ENCODE measurements at regions not wholly inside any gene's neighbourhood (a gene's known extent, or its start where the extent isn't known, plus 50 kb on each side); places are given as distances from the start of the nearest gene placed in this dataset.

DNA sequence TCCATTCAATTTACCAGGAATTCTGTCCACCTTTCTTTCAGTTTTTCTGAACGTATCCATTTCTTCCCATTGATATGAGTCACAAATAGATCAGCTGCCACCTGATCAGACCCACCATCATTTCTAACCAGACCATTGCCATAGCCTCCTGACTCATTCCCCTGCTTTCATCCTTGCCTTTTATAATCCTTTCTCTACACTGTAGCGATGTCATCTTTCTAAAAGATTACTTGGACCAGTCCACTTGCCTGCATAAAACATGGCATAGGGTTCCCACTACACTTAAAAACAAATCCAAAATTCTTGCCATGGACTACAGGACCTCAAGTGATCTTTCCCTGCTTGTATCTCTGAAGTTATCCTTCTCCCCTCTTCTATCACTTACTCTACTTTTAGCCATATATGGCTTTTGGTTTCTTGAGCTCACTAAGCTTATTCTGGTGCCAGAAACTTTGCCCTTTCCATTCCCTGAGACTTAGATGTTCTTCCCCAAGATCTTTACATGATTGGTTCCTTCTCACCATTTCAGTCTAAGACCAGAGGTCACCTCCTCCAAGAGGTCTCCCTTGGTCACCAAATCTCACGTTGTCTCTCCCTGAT is 149.5 kb upstream of the KRR1 start:
- peak overlapping the region; percentile 98 for H3K27ac ChIP-seq (ENCODE audit: poor library complexity, severe bottlenecking)
- peaks cover 61% of the 10 kb centered on the region for H3K4me1 ChIP-seq (ENCODE audit: insufficient read depth, poor library complexity, severe bottlenecking)

DNA sequence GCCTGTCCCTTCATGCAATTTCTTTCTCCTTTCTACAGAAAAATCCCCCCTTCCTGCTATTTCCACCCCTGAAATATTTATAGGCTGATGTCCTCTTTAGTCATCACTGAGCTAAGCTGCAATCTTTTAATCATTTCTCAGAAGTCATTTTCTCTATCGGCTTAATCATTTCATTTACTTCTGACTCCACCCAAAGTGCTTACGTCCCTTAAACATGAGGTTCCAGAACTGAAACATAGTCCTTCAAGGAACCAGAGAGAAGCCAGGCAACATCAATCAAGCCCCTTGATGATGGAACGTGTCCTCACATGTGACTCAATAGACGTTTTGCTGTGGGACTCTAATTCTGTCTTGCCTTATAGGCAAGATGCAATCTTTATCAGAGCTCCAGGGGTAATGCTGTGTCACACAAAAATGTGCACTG is 148.7 kb upstream of the KRR1 start:
- ATAC-seq (ENCODE audit: low read depth): peak; percentile 30
- peak overlapping the region; percentile 98 for H3K27ac ChIP-seq (ENCODE audit: poor library complexity, severe bottlenecking)
- no peak for TF ChIP-seq CTCF (IDR thresholded peaks at IDR 0.05; ENCODE audit: poor library complexity, severe bottlenecking)
- no peak for DNase-seq (ENCODE audit: low spot score)
- peaks cover 62% of the 10 kb centered on the region for H3K4me1 ChIP-seq (ENCODE audit: insufficient read depth, poor library complexity, severe bottlenecking)
- H3K9me3 ChIP-seq (ENCODE audit: severe bottlenecking): no peaks in the 10 kb centered on the region
- no peaks in the 10 kb centered on the region for H3K36me3 ChIP-seq (ENCODE audit: low read depth)
- no peaks in the 10 kb centered on the region for H3K27me3 ChIP-seq (ENCODE audit: insufficient read depth, poor library complexity, severe bottlenecking)
- no peak overlapping the region for H3K4me3 ChIP-seq (ENCODE audit: severe bottlenecking)

More for the DNA sequence above, 149.5 kb upstream of the KRR1 start:
- no peaks in the 10 kb centered on the region for H3K36me3 ChIP-seq (ENCODE audit: low read depth)
- H3K9me3 ChIP-seq (ENCODE audit: severe bottlenecking): no peaks in the 10 kb centered on the region
- peak; percentile 64 for ATAC-seq (ENCODE audit: low read depth)
- TF ChIP-seq CTCF (IDR thresholded peaks at IDR 0.05; ENCODE audit: poor library complexity, severe bottlenecking): no peak
- no peaks in the 10 kb centered on the region for H3K27me3 ChIP-seq (ENCODE audit: insufficient read depth, poor library complexity, severe bottlenecking)
- no peak for DNase-seq (ENCODE audit: low spot score)
- no peak overlapping the region for H3K4me3 ChIP-seq (ENCODE audit: severe bottlenecking)

DNA sequence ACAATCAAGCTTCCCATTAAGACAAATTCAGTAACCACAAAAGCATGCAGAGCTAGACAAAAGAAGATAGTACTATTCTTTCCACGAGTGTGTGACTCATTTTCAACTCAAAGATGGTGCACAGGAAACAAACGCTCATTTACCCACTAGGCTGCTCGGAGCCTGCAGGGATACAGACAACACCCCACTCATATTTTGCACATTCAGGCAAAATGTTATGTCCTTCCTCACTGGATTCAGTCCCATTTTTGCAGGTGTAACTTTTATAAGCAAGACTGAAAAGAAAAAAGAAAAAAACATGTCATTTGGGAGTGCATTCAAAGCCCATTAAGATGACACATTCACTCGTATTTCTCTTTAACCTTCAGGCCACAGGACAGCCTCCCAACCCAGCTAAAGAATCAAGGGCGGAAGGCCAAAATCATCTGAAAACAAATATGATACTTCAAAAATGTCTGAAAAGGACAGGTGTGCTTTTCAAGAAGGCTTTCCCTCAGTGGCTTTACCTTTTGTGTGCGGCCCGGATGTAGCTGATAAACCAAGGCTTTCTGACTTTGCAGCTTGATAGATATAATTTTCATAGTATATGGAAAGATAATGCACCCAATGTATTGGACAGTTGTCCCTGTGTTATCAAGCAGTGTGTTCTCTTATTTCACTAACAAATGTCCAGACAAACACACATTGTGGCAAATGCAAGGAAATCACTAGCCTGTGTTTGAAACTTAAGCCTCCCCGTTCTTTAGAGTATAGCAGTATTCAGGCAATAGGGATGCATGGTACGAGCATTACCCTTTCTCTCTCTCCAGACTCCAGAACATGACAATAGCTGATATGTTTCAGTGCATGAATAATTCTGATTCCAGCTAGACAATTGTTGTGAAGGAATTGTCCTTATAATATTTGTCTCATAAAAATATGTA is 147.8 kb upstream of the KRR1 start:
- no peaks in the 10 kb centered on the region for H3K36me3 ChIP-seq (ENCODE audit: low read depth)

GRCh38 chr12:75658286-75658685 is 146.9 kb upstream of the KRR1 start:
- Histone ChIP-seq H3K36me3 (ENCODE audit: low read depth) (no peaks in the 10 kb centered on the region), H3K27me3 (ENCODE audit: insufficient read depth, poor library complexity, severe bottlenecking) (no peaks in the 10 kb centered on the region), H3K27ac (ENCODE audit: poor library complexity, severe bottlenecking) (peak overlapping the region; percentile 98), H3K4me1 (ENCODE audit: insufficient read depth, poor library complexity, severe bottlenecking) (peaks cover 62% of the 10 kb centered on the region), H3K9me3 (ENCODE audit: severe bottlenecking) (no peaks in the 10 kb centered on the region), H3K4me3 (ENCODE audit: severe bottlenecking) (no peak overlapping the region)
- DNase-seq (ENCODE audit: low spot score) (no peak), ATAC-seq (ENCODE audit: low read depth) (no peak)
- TF ChIP-seq CTCF (IDR thresholded peaks at IDR 0.05; ENCODE audit: poor library complexity, severe bottlenecking): no peak

More for the DNA sequence above, 147.8 kb upstream of the KRR1 start:
- ATAC-seq (ENCODE audit: low read depth) (peak; percentile 55), DNase-seq (ENCODE audit: low spot score) (no peak)
- no peak overlapping the region for H3K4me3 ChIP-seq (ENCODE audit: severe bottlenecking)
- no peaks in the 10 kb centered on the region for H3K27me3 ChIP-seq (ENCODE audit: insufficient read depth, poor library complexity, severe bottlenecking)
- peaks cover 62% of the 10 kb centered on the region for H3K4me1 ChIP-seq (ENCODE audit: insufficient read depth, poor library complexity, severe bottlenecking)
- H3K27ac ChIP-seq (ENCODE audit: poor library complexity, severe bottlenecking): peak overlapping the region; percentile 98
- H3K9me3 ChIP-seq (ENCODE audit: severe bottlenecking): no peaks in the 10 kb centered on the region
- TF ChIP-seq CTCF (IDR thresholded peaks at IDR 0.05; ENCODE audit: poor library complexity, severe bottlenecking): no peak
